H1 (cell line): ENCODE measurements at regions not wholly inside any gene's neighbourhood (a gene's known extent, or its start where the extent isn't known, plus 50 kb on each side); places are given as distances from the start of the nearest gene placed in this dataset.

Experiments used
- CBX5 ChIP-seq: fragments of 300-800, 300-1000 bp; sonication (generic); IDR thresholded peaks from 2 replicates; pipeline ENCODE4 v1.7.1; 2016; ENCODE audit warnings: antibody characterized with exemption, low read length, low read depth
- CHD1 ChIP-seq: IDR thresholded peaks from 2 replicates; pipeline ENCODE4 v1.6.1; 2012; ENCODE audit warnings: low read depth, low read length, improper control_type of control experiment
- CREB1 ChIP-seq: IDR thresholded peaks from 2 replicates; pipeline ENCODE4 v1.6.1; 2012; ENCODE audit warnings: inconsistent platforms
- EGR1 ChIP-seq: IDR thresholded peaks from 2 replicates; pipeline ENCODE4 v1.6.1; 2011; ENCODE audit warnings: low read depth, low read length, borderline replicate concordance
- HDAC2 ChIP-seq, 2 experiments: fragments of 300-600 bp in 1 of 2; sonication (generic) in 1 of 2; IDR thresholded peaks; 2 replicates each; pipeline ENCODE4 v1.6.1; 2011 to 2012; ENCODE audit warnings: low read depth in 2 of 2, low read length in 2 of 2, mild to moderate bottlenecking in 2 of 2, moderate library complexity in 2 of 2, borderline replicate concordance in 1 of 2, inconsistent platforms in 1 of 2
- POLR2A ChIP-seq, 2 experiments: IDR thresholded peaks; 1 replicate in 1 of 2; 2 replicates in 1 of 2; pipeline ENCODE4 v1.6.1; 2011; ENCODE audit warnings: low read depth in 2 of 2, low read length in 2 of 2, mild to moderate bottlenecking in 2 of 2; ENCODE audit errors: control extremely low read depth in 1 of 2
- RNF2 ChIP-seq: fragments of 200-900, 300-1000 bp; sonication (generic); IDR thresholded peaks from 2 replicates; pipeline ENCODE4 v1.7.1; 2016; ENCODE audit warnings: borderline replicate concordance, low read depth, mild to moderate bottlenecking, antibody characterized with exemption, low read length; ENCODE audit not compliant: poor library complexity, severe bottlenecking; ENCODE audit errors: missing control alignments
- TEAD4 ChIP-seq: IDR thresholded peaks from 2 replicates; pipeline ENCODE4 v1.6.1; 2012; ENCODE audit warnings: low read depth, low read length, inconsistent platforms, mixed read lengths
- ZNF274 ChIP-seq: IDR thresholded peaks from 2 replicates; pipeline ENCODE4 v1.7.0; 2012; ENCODE audit warnings: low read length, borderline replicate concordance; ENCODE audit errors: extremely low read depth
- TF ChIP-seq, protein P1 (sequence below), 3 experiments: IDR thresholded peaks; 1 replicate in 2 of 3; 2 replicates in 1 of 3; pipeline versions ENCODE4 v1.5.1 to v1.6.1; 2011; ENCODE audit warnings: low read length in 3 of 3, mild to moderate bottlenecking in 3 of 3, inconsistent platforms in 2 of 3, low read depth in 1 of 3, moderate library complexity in 1 of 3; ENCODE audit not compliant: insufficient read depth in 1 of 3; ENCODE audit errors: control extremely low read depth in 1 of 3

DNA sequence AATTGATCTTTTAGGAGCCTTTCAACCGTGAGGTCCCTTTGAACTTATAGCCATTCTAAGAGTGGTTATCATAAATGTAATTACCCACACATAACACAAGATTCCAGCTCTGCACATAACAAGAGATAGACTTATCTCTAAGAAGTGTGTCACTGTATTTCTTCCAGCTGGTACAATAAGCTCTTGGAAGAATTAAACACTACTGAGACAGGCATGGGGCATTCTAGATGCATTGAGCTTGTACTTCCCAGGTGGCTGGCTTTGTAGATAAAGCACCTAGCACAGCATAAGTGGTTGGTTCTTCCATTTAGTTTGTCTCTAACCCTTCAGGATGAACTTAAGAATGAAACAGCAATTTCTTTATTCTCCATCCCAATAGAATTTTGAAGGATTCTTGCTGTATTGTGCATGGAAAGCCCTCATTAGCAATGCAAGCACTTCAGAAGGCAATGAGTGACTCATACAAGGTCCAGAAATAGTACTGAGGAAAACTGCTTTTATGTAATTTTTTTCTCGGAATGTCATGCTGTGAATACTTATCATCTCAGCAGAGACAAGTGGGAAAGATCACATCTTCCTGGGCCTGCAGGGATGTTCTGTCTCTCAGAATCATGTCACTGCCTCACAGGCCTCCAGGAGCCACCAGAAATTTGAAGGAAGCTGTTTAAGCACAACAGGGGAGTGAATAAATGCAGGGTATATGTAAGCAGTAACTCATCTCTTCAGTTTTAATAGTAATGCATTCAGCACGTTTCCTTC, 91.1 kb upstream of the CD180 start:
- TF ChIP-seq EGR1, result no peak
- TF ChIP-seq CREB1, result no peak
- TF ChIP-seq, protein P1, sequence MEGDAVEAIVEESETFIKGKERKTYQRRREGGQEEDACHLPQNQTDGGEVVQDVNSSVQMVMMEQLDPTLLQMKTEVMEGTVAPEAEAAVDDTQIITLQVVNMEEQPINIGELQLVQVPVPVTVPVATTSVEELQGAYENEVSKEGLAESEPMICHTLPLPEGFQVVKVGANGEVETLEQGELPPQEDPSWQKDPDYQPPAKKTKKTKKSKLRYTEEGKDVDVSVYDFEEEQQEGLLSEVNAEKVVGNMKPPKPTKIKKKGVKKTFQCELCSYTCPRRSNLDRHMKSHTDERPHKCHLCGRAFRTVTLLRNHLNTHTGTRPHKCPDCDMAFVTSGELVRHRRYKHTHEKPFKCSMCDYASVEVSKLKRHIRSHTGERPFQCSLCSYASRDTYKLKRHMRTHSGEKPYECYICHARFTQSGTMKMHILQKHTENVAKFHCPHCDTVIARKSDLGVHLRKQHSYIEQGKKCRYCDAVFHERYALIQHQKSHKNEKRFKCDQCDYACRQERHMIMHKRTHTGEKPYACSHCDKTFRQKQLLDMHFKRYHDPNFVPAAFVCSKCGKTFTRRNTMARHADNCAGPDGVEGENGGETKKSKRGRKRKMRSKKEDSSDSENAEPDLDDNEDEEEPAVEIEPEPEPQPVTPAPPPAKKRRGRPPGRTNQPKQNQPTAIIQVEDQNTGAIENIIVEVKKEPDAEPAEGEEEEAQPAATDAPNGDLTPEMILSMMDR (IDR thresholded peaks at IDR 0.05; ENCODE audit: control extremely low read depth in 1 of 3, insufficient read depth in 1 of 3, low read depth in 1 of 3, low read length in 3 of 3), result no peak
- no peak for TF ChIP-seq CHD1
- TF ChIP-seq CBX5, result no peak
- TF ChIP-seq POLR2A (IDR thresholded peaks at IDR 0.05; ENCODE audit: control extremely low read depth in 1 of 2, low read depth in 2 of 2, low read length in 2 of 2), result no peak
- no peak for TF ChIP-seq HDAC2 (IDR thresholded peaks at IDR 0.05; ENCODE audit: borderline replicate concordance in 1 of 2, low read depth in 2 of 2, low read length in 2 of 2)
- no peak for TF ChIP-seq TEAD4
- TF ChIP-seq RNF2, result no peak
- no peak for TF ChIP-seq ZNF274
